Activated naive CD4-positive, alpha-beta T cell treated with anti-CD3 and anti-CD28 coated beads, Interleukin-2, amount 50 U/mL, for 24 hours (primary cell): ENCODE measurements at regions not wholly inside any gene's neighbourhood (a gene's known extent, or its start where the extent isn't known, plus 50 kb on each side); places are given as distances from the start of the nearest gene placed in this dataset.

Experiments
- H3K27ac Mint-ChIP-seq: one replicate; pipeline ENCODE4 v1.8.0; 2021; ENCODE audit warnings: mild to moderate bottlenecking, mixed read lengths
- H3K27me3 Mint-ChIP-seq: one replicate; pipeline ENCODE4 v1.8.0; 2021; ENCODE audit warnings: mixed read lengths
- H3K36me3 Mint-ChIP-seq: one replicate; pipeline ENCODE4 v1.8.0; 2021; ENCODE audit warnings: mixed read lengths
- H3K4me1 Mint-ChIP-seq: one replicate; pipeline ENCODE4 v1.8.0; 2021; ENCODE audit warnings: mixed read lengths
- H3K4me3 Mint-ChIP-seq: one replicate; pipeline ENCODE4 v1.8.0; 2021; ENCODE audit warnings: mild to moderate bottlenecking, mixed read lengths
- H3K9me3 Mint-ChIP-seq: one replicate; pipeline ENCODE4 v1.8.0; 2021; ENCODE audit warnings: mixed read lengths

GRCh38 chr4:181168011-181168805 lies 1075.0 kb upstream of the TENM3 start:
- Mint-ChIP-seq H3K27ac (no peak overlapping the region), H3K36me3 (no peaks in the 10 kb centered on the region), H3K4me1 (no peaks in the 10 kb centered on the region), H3K27me3 (no peaks in the 10 kb centered on the region), H3K9me3 (peaks cover 6% of the 10 kb centered on the region), H3K4me3 (no peak overlapping the region)

- no peaks in the 10 kb centered on the region for H3K4me1 Mint-ChIP-seq
- H3K9me3 Mint-ChIP-seq = peaks cover 9% of the 10 kb centered on the region
- no peak overlapping the region for H3K4me3 Mint-ChIP-seq
- H3K36me3 Mint-ChIP-seq = no peaks in the 10 kb centered on the region
- H3K27me3 Mint-ChIP-seq = no peaks in the 10 kb centered on the region
- H3K27ac Mint-ChIP-seq = no peak overlapping the region
Measured at GRCh38 chr4:181173046-181173445, 1070.2 kb upstream of the TENM3 start.

GRCh38 chr4:181176306-181176705 lies 1066.9 kb upstream of the TENM3 start:
- Mint-ChIP-seq H3K4me1 (no peaks in the 10 kb centered on the region), H3K36me3 (no peaks in the 10 kb centered on the region), H3K27ac (no peak overlapping the region), H3K4me3 (no peak overlapping the region), H3K27me3 (no peaks in the 10 kb centered on the region), H3K9me3 (peaks cover 4% of the 10 kb centered on the region)

- no peaks in the 10 kb centered on the region for H3K9me3 Mint-ChIP-seq
- no peaks in the 10 kb centered on the region for H3K36me3 Mint-ChIP-seq
- H3K4me1 Mint-ChIP-seq = no peaks in the 10 kb centered on the region
- H3K27me3 Mint-ChIP-seq = no peaks in the 10 kb centered on the region
- no peak overlapping the region for H3K27ac Mint-ChIP-seq
- H3K4me3 Mint-ChIP-seq = no peak overlapping the region
Measured at GRCh38 chr4:181181331-181181730, 1061.9 kb upstream of the TENM3 start.

- no peak overlapping the region for H3K27ac Mint-ChIP-seq
- no peak overlapping the region for H3K4me3 Mint-ChIP-seq
- no peaks in the 10 kb centered on the region for H3K36me3 Mint-ChIP-seq
- H3K4me1 Mint-ChIP-seq = no peaks in the 10 kb centered on the region
- no peaks in the 10 kb centered on the region for H3K27me3 Mint-ChIP-seq
- no peaks in the 10 kb centered on the region for H3K9me3 Mint-ChIP-seq
Measured at GRCh38 chr4:181189751-181190150, 1053.5 kb upstream of the TENM3 start.

- no peaks in the 10 kb centered on the region for H3K36me3 Mint-ChIP-seq
- no peaks in the 10 kb centered on the region for H3K9me3 Mint-ChIP-seq
- no peak overlapping the region for H3K4me3 Mint-ChIP-seq
- H3K27me3 Mint-ChIP-seq = no peaks in the 10 kb centered on the region
- H3K4me1 Mint-ChIP-seq = no peaks in the 10 kb centered on the region
- no peak overlapping the region for H3K27ac Mint-ChIP-seq
Measured at GRCh38 chr4:181193131-181193930, 1049.9 kb upstream of the TENM3 start.

- Mint-ChIP-seq H3K4me3 (no peak overlapping the region), H3K27me3 (no peaks in the 10 kb centered on the region), H3K9me3 (no peaks in the 10 kb centered on the region), H3K36me3 (no peaks in the 10 kb centered on the region), H3K27ac (no peak overlapping the region), H3K4me1 (no peaks in the 10 kb centered on the region)
Measured at GRCh38 chr4:181194096-181194495, 1049.1 kb upstream of the TENM3 start.

GRCh38 chr4:181200076-181200475 lies 1043.1 kb upstream of the TENM3 start:
- H3K27ac Mint-ChIP-seq = no peak overlapping the region
- H3K36me3 Mint-ChIP-seq = no peaks in the 10 kb centered on the region
- H3K27me3 Mint-ChIP-seq = no peaks in the 10 kb centered on the region
- H3K9me3 Mint-ChIP-seq = peaks cover 5% of the 10 kb centered on the region
- no peak overlapping the region for H3K4me3 Mint-ChIP-seq
- no peaks in the 10 kb centered on the region for H3K4me1 Mint-ChIP-seq

- Mint-ChIP-seq H3K36me3 (no peaks in the 10 kb centered on the region), H3K27ac (no peak overlapping the region), H3K9me3 (peaks cover 5% of the 10 kb centered on the region), H3K4me3 (no peak overlapping the region), H3K4me1 (no peaks in the 10 kb centered on the region), H3K27me3 (no peaks in the 10 kb centered on the region)
Measured at GRCh38 chr4:181202240-181202639, 1041.0 kb upstream of the TENM3 start.

GRCh38 chr4:181204109-181204508 lies 1039.1 kb upstream of the TENM3 start:
- H3K4me3 Mint-ChIP-seq = no peak overlapping the region
- H3K4me1 Mint-ChIP-seq = no peaks in the 10 kb centered on the region
- H3K27ac Mint-ChIP-seq = no peak overlapping the region
- H3K9me3 Mint-ChIP-seq = peaks cover 5% of the 10 kb centered on the region
- H3K36me3 Mint-ChIP-seq = no peaks in the 10 kb centered on the region
- no peaks in the 10 kb centered on the region for H3K27me3 Mint-ChIP-seq

- Mint-ChIP-seq H3K27me3 (no peaks in the 10 kb centered on the region), H3K9me3 (peaks cover 6% of the 10 kb centered on the region), H3K4me3 (no peak overlapping the region), H3K36me3 (no peaks in the 10 kb centered on the region), H3K27ac (no peak overlapping the region), H3K4me1 (no peaks in the 10 kb centered on the region)
Measured at GRCh38 chr4:181213551-181213950, 1029.7 kb upstream of the TENM3 start.

- no peaks in the 10 kb centered on the region for H3K36me3 Mint-ChIP-seq
- H3K27ac Mint-ChIP-seq = no peak overlapping the region
- no peaks in the 10 kb centered on the region for H3K4me1 Mint-ChIP-seq
- peaks cover 6% of the 10 kb centered on the region for H3K9me3 Mint-ChIP-seq
- no peaks in the 10 kb centered on the region for H3K27me3 Mint-ChIP-seq
- no peak overlapping the region for H3K4me3 Mint-ChIP-seq
Measured at GRCh38 chr4:181216501-181216900, 1026.7 kb upstream of the TENM3 start.

GRCh38 chr4:181219783-181220416 lies 1023.3 kb upstream of the TENM3 start:
- H3K4me3 Mint-ChIP-seq = no peak overlapping the region
- H3K36me3 Mint-ChIP-seq = no peaks in the 10 kb centered on the region
- peaks cover 6% of the 10 kb centered on the region for H3K9me3 Mint-ChIP-seq
- no peak overlapping the region for H3K27ac Mint-ChIP-seq
- no peaks in the 10 kb centered on the region for H3K4me1 Mint-ChIP-seq
- H3K27me3 Mint-ChIP-seq = no peaks in the 10 kb centered on the region

GRCh38 chr4:181224852-181225251 lies 1018.4 kb upstream of the TENM3 start:
- no peak overlapping the region for H3K27ac Mint-ChIP-seq
- no peaks in the 10 kb centered on the region for H3K27me3 Mint-ChIP-seq
- no peak overlapping the region for H3K4me3 Mint-ChIP-seq
- H3K4me1 Mint-ChIP-seq = no peaks in the 10 kb centered on the region
- H3K9me3 Mint-ChIP-seq = no peaks in the 10 kb centered on the region
- no peaks in the 10 kb centered on the region for H3K36me3 Mint-ChIP-seq

- H3K27ac Mint-ChIP-seq = no peak overlapping the region
- no peaks in the 10 kb centered on the region for H3K9me3 Mint-ChIP-seq
- no peaks in the 10 kb centered on the region for H3K27me3 Mint-ChIP-seq
- H3K4me1 Mint-ChIP-seq = no peaks in the 10 kb centered on the region
- H3K36me3 Mint-ChIP-seq = no peaks in the 10 kb centered on the region
- H3K4me3 Mint-ChIP-seq = no peak overlapping the region
Measured at GRCh38 chr4:181225616-181226261, 1017.5 kb upstream of the TENM3 start.
